ENCODE measurements at regions not wholly inside any gene's neighbourhood (a gene's known extent, or its start where the extent isn't known, plus 50 kb on each side); places are given as distances from the start of the nearest gene placed in this dataset.

- no peak for DNase-seq
These were observed 94.6 kb downstream of the ZPLD1 start for GRCh38 chr3:102529452-102529851.

- no peak for DNase-seq
These were observed 95.8 kb downstream of the ZPLD1 start for GRCh38 chr3:102530415-102531181.

- DNase-seq: no peak
These were observed 96.9 kb downstream of the ZPLD1 start for GRCh38 chr3:102531686-102532085.

- DNase-seq: peak; percentile 5 to 22
These were observed 98.1 kb downstream of the ZPLD1 start for GRCh38 chr3:102532901-102533300.

GRCh38 chr3:102533784-102534183 lies 99.0 kb downstream of the ZPLD1 start:
- DNase-seq: no peak

GRCh38 chr3:102536456-102536855 lies 101.6 kb downstream of the ZPLD1 start:
- DNase-seq: peak; percentile 20 to 66

GRCh38 chr3:102537123-102537522 lies 102.3 kb downstream of the ZPLD1 start:
- no peak for DNase-seq

GRCh38 chr3:102544741-102545140 lies 109.9 kb downstream of the ZPLD1 start:
- no peak for DNase-seq

GRCh38 chr3:102545276-102545675 lies 110.5 kb downstream of the ZPLD1 start:
- no peak for DNase-seq

- DNase-seq: no peak
These were observed 119.1 kb downstream of the ZPLD1 start for GRCh38 chr3:102553876-102554275.

GRCh38 chr3:102570511-102570910 lies 135.7 kb downstream of the ZPLD1 start:
- DNase-seq: no peak

- DNase-seq: no peak
These were observed 136.2 kb downstream of the ZPLD1 start for GRCh38 chr3:102571006-102571405.

GRCh38 chr3:102571720-102572384 lies 137.0 kb downstream of the ZPLD1 start:
- no peak for DNase-seq

- no peak for DNase-seq
These were observed 138.7 kb downstream of the ZPLD1 start for GRCh38 chr3:102573483-102574028.

- DNase-seq: no peak
These were observed 139.5 kb downstream of the ZPLD1 start for GRCh38 chr3:102574355-102574754.

GRCh38 chr3:102576651-102577050 lies 141.8 kb downstream of the ZPLD1 start:
- no peak for DNase-seq

- DNase-seq: no peak
These were observed 142.4 kb downstream of the ZPLD1 start for GRCh38 chr3:102577082-102577789.

- no peak for DNase-seq
These were observed 145.9 kb downstream of the ZPLD1 start for GRCh38 chr3:102580760-102581159.

GRCh38 chr3:102586485-102586884 lies 151.7 kb downstream of the ZPLD1 start:
- no peak for DNase-seq

GRCh38 chr3:102593812-102594602 lies 159.2 kb downstream of the ZPLD1 start:
- DNase-seq: no peak

GRCh38 chr3:102595057-102595456 lies 160.2 kb downstream of the ZPLD1 start:
- DNase-seq: no peak

- DNase-seq: no peak
These were observed 165.2 kb downstream of the ZPLD1 start for GRCh38 chr3:102599819-102600576.
